Lower leg skin (tissue), 3 donors: ENCODE measurements at regions not wholly inside any gene's neighbourhood (a gene's known extent, or its start where the extent isn't known, plus 50 kb on each side); places are given as distances from the start of the nearest gene placed in this dataset.

Source experiments
- CTCF ChIP-seq, 3 donors: fragments of 450-650 bp; IDR thresholded peaks; one replicate each; pipeline ENCODE4 v1.5.1; 2016; ENCODE audit warnings: antibody characterized with exemption in 3 of 3, mild to moderate bottlenecking in 3 of 3, moderate library complexity in 2 of 3
- POLR2A ChIP-seq, 2 donors: fragments of 450-650 bp; IDR thresholded peaks; one replicate each; pipeline ENCODE4 v1.6.1; 2016 to 2017; ENCODE audit warnings: antibody characterized with exemption in 2 of 2, mild to moderate bottlenecking in 1 of 2, moderate library complexity in 1 of 2

DNA sequence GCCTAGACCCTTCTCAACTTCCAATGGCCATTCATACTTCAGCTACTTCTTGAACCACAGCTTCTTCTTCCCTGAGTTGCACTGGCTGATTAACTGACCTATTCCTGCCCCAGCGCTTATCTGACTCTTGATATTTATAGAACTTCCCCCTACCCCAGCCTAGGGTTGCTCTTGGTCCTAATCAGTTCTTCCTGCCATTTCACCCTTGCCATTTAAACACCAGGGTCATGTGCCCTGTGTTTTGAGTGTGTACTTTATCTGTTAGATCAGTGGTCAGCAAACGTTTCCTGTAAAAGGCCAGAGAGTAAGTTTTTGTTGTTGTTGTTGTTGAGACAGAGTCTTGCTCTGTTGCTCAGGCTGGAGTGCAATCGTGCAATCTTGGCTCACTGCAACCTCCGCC is 82.4 kb upstream of the COX10 start:
- no peak for TF ChIP-seq CTCF (IDR thresholded peaks at IDR 0.05)
- no peak for TF ChIP-seq POLR2A (IDR thresholded peaks at IDR 0.05)
